PC-9 (cell line): ENCODE measurements at regions not wholly inside any gene's neighbourhood (a gene's known extent, or its start where the extent isn't known, plus 50 kb on each side); places are given as distances from the start of the nearest gene placed in this dataset.

ENCODE experiments used
- EZH2 ChIP-seq: fragments of 200-600 bp; sonication (generic); IDR thresholded peaks from 2 replicates; pipeline ENCODE4 v1.8.0; 2017; ENCODE audit warnings: antibody characterized with exemption, low read depth
- TF ChIP-seq, protein P1 (sequence below): fragments of 200-600 bp; sonication (generic); conservative IDR thresholded peaks from 2 replicates; pipeline ENCODE4 v1.6.1; 2017; ENCODE audit warnings: mixed run types, antibody characterized with exemption, mild to moderate bottlenecking, moderate library complexity

DNA sequence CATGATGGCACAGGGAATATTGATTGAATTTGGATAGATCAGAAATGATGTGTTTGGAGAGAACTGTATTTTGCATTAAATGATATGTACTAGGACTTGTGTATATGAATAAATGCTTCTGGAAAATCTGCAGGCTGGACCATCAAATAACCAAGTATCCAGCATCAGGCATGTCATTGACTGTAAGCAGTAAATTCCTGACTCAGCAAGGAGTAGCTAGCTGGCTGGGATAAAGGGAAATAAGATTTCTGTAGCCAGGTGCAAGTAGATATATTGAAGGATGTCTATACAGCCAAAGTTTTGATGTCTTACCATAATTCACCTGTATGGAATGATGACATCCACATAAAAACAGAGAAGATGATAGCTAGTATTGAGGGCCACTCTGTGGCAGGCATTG is 809.6 kb downstream of the CDH11 start:
- TF ChIP-seq, protein P1, sequence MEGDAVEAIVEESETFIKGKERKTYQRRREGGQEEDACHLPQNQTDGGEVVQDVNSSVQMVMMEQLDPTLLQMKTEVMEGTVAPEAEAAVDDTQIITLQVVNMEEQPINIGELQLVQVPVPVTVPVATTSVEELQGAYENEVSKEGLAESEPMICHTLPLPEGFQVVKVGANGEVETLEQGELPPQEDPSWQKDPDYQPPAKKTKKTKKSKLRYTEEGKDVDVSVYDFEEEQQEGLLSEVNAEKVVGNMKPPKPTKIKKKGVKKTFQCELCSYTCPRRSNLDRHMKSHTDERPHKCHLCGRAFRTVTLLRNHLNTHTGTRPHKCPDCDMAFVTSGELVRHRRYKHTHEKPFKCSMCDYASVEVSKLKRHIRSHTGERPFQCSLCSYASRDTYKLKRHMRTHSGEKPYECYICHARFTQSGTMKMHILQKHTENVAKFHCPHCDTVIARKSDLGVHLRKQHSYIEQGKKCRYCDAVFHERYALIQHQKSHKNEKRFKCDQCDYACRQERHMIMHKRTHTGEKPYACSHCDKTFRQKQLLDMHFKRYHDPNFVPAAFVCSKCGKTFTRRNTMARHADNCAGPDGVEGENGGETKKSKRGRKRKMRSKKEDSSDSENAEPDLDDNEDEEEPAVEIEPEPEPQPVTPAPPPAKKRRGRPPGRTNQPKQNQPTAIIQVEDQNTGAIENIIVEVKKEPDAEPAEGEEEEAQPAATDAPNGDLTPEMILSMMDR: no peak
- TF ChIP-seq EZH2: no peak
